ENCODE measurements at regions not wholly inside any gene's neighbourhood (a gene's known extent, or its start where the extent isn't known, plus 50 kb on each side); places are given as distances from the start of the nearest gene placed in this dataset.

DNA sequence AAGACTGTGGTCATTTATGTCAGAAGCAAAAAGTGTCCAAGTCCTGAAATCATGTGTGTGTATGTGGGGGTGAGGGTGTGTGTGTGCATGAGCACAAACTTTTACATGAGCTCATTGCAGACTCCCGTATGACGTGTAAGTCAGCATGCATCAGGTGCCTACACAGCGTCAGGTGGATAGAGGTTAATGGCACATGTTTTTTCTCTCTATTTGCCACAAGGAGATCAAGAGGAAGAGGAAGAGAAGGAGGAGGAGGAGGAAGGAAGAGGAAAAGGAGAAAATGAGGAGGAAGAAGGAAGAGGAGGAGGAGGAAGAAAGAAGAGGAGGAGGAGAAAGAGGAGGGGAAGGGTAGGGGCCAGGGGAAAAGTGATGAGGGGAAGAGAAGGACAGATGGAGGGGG is 178.0 kb upstream of the DYNLRB2 start:
- TF ChIP-seq EZH2 (IDR thresholded peaks at IDR 0.05; ENCODE audit: borderline replicate concordance, insufficient read depth, low read depth, low read length, poor library complexity, severe bottlenecking): no peak
- TF ChIP-seq, protein P1, sequence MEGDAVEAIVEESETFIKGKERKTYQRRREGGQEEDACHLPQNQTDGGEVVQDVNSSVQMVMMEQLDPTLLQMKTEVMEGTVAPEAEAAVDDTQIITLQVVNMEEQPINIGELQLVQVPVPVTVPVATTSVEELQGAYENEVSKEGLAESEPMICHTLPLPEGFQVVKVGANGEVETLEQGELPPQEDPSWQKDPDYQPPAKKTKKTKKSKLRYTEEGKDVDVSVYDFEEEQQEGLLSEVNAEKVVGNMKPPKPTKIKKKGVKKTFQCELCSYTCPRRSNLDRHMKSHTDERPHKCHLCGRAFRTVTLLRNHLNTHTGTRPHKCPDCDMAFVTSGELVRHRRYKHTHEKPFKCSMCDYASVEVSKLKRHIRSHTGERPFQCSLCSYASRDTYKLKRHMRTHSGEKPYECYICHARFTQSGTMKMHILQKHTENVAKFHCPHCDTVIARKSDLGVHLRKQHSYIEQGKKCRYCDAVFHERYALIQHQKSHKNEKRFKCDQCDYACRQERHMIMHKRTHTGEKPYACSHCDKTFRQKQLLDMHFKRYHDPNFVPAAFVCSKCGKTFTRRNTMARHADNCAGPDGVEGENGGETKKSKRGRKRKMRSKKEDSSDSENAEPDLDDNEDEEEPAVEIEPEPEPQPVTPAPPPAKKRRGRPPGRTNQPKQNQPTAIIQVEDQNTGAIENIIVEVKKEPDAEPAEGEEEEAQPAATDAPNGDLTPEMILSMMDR (IDR thresholded peaks at IDR 0.05): no peak
